Mesodermal cell (in vitro differentiated cells): ENCODE measurements at regions not wholly inside any gene's neighbourhood (a gene's known extent, or its start where the extent isn't known, plus 50 kb on each side); places are given as distances from the start of the nearest gene placed in this dataset.

ENCODE experiments used
- H3K27ac ChIP-seq: 2 replicates; pipeline ENCODE4 v1.7.0; 2013; ENCODE audit warnings: mild to moderate bottlenecking, low read depth, low read length, moderate library complexity; ENCODE audit not compliant: severe bottlenecking
- H3K36me3 ChIP-seq: 2 replicates; pipeline ENCODE4 v1.7.1; 2013; ENCODE audit warnings: mild to moderate bottlenecking, low read length, moderate library complexity; ENCODE audit not compliant: control insufficient read depth, insufficient read depth
- H3K4me1 ChIP-seq: one replicate; pipeline ENCODE4 v1.7.1; 2013; ENCODE audit warnings: mild to moderate bottlenecking, low read length; ENCODE audit not compliant: insufficient read depth, control insufficient read depth, poor library complexity, severe bottlenecking
- H3K4me3 ChIP-seq: 2 replicates; pipeline ENCODE4 v1.7.0; 2013; ENCODE audit warnings: low read length, control low read depth, mild to moderate bottlenecking; ENCODE audit not compliant: insufficient read depth, poor library complexity, severe bottlenecking; ENCODE audit errors: extremely low read depth
- H3K9me3 ChIP-seq: 2 replicates; pipeline ENCODE4 v1.7.1; 2013; ENCODE audit warnings: mild to moderate bottlenecking, low read length, moderate library complexity; ENCODE audit not compliant: control insufficient read depth
- WGBS, 2 experiments: methylation state at CpG; one replicate each; pipeline ENCODE4 v1.1.5; 2013; ENCODE audit warnings: missing lambda C conversion rate in 2 of 2; ENCODE audit not compliant: insufficient coverage in 2 of 2; 5-methylcytosine and 5-hydroxymethylcytosine counted together

DNA sequence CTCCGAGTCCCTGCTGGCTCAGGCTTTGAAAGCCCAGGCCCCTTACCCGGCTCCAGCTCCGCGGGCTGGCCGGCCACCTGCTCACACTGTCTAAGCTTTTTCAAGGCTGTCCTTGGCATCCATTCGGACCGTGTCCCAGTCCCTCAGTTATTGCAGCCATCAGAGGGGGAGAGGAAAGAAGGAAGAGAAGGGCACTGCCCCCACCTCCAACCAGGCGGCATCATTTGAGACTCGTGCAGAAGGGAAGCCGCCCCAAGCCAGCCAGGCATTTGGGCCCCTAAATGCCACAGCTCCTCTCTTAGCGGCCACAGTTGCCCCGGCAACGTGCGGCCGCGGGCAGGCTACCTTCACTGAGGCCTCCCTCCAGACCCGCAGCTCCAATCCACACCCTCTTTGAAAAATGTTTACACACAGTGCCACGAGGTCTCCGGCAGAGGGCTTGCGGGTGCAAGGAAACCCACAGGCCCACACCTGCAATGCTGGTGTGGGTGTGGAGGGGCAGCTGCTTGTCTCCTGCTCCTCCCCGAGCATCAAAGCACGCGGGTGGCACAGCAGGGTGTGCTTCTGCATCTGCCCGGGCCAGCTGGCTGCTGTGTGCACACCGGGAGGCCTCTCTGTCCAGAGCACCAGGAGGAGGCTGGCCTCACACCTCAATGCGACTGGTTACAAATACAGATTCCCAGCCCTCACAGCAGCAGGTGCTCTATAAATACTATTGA, 124.4 kb downstream of the CTTN start:
- H3K27ac ChIP-seq, result no peak overlapping the region

DNA sequence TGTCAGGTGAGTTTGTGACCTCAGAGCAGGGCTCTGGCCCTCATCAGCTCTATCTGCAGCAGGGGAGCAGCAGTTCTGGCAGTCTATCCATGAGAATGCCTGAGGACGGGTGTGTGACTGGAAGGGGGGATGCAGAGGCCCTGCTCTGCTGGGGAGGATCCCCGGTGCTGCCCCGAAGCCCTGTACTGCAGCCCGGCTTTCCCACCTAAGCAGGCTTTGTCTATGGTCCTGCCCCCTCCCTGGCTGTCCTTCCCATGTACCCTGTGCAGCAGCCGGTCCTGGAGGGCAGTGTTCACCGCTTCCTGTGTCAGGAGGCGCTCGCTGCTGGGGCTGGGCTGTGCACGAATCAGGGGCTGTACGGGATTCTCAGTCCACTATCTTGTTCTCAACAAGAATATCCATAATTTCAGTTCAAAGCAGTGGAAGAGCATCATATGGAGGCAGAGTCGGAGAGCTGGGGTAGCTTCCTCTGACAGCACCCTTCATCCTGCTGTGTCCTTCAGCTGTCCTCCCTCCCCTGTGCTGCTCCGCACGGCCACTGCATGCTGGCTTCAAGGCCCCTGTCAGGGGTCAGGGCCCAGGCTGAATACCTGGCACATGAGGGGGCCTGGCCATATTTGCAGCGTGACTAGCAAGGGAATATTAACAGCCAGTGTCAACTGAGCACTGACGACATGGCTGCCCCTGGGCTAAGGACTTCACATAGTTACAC, 125.2 kb downstream of the CTTN start:
- WGBS, 2 experiments, result 73 to 83% methylated on average over 14 of the region's 15 CpGs
- H3K4me3 ChIP-seq, result no peak overlapping the region
- H3K36me3 ChIP-seq, result no peaks in the 10 kb centered on the region
- no peaks in the 10 kb centered on the region for H3K9me3 ChIP-seq
- no peak overlapping the region for H3K27ac ChIP-seq
- H3K4me1 ChIP-seq, result peaks cover 35% of the 10 kb centered on the region

More for the DNA sequence above, 124.4 kb downstream of the CTTN start:
- 52 to 57% methylated on average over 17 to 19 of the region's 26 CpGs for WGBS, 2 experiments
- Histone ChIP-seq H3K9me3 (no peaks in the 10 kb centered on the region), H3K36me3 (no peaks in the 10 kb centered on the region), H3K4me3 (no peak overlapping the region), H3K4me1 (peaks cover 35% of the 10 kb centered on the region)

DNA sequence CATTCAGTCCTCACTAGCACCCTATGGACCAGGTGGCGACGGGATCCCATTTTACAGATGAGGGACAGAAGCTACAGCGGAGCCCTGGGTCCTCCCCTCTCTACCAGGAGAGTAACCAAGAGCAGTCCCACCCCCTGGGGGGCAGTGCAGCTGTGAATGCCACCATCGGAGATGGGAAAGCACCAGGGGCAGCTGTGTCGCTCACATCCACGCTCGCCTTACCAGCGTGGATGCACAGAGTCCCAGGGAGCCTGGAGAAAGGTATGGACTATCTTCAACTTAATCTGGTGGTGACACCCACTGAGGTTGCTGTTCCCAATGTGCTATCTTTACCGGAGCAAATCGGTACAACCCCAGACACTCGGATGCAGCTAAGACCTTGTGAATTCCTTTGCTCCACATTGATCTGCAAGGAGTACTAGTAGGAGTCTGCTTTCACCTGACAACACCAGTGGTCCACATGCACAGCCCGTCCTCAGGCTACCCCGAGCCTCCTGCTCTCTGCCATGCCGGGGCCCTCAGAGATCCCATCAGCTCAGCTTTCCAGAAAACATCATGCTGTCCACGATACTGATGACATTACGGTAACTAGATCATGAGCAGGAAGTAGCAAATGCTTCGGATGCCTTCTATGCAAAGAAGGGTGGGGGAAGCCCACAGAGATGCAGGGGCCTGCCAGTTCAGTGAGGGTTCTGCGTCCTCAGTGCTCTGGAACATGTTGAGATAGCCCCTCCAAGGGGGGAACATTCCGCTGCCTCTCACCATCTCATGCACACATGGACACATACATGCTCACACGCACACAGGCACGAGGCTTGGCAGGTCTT, 126.0 kb downstream of the CTTN start:
- 58 to 63% methylated on average over 15 to 19 of the region's 21 CpGs for WGBS, 2 experiments

DNA sequence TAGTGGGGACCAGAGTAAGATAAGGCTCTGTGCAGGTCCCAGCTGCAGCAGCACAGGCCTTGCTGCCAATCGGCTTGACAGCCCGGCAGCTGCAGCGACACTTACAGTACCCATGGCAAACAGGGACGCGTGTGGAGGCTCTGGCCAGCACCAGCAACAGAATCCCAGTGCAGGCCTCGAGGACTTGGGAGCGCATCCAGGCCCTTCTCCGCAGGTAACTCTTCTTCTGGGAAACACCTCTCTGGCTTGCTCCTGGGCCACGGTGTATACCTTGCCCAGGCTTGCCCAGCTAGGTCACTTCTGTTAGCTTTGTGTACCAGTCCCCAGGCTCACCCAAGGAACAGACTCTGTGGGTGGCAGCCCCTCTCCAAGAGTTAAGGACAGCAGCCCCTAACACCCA, 126.7 kb downstream of the CTTN start:
- H3K27ac ChIP-seq, result no peak overlapping the region
- peaks cover 35% of the 10 kb centered on the region for H3K4me1 ChIP-seq
- H3K9me3 ChIP-seq, result peaks cover 3% of the 10 kb centered on the region
- WGBS, 2 experiments, result 83 to 91% methylated on average over 8 to 9 of the region's 9 CpGs
- no peak overlapping the region for H3K4me3 ChIP-seq
- H3K36me3 ChIP-seq, result no peaks in the 10 kb centered on the region

More for the DNA sequence above, 126.0 kb downstream of the CTTN start:
- Histone ChIP-seq H3K4me3 (no peak overlapping the region), H3K9me3 (no peaks in the 10 kb centered on the region), H3K36me3 (no peaks in the 10 kb centered on the region), H3K27ac (no peak overlapping the region), H3K4me1 (peaks cover 35% of the 10 kb centered on the region)

DNA sequence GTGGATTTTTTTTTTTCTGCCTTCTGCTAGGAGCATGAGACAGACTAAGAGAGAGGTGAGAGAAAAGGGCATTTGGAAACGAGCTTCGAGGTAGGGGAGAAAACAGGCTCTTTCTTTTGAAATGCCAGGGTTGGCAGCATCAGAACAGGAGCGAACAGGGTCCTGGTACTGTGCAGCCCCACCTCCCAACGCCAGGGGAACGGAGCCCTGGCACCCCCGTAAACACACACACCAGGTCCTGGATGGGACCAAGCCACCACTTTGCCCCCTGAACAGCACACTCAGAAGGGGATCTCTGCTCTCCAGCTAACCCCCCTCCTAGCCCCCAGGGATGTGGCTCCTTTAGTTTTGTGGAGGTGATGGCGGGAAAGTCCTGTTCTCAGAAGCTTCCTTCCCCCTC, 127.1 kb downstream of the CTTN start:
- no peak overlapping the region for H3K4me3 ChIP-seq
- peaks cover 35% of the 10 kb centered on the region for H3K4me1 ChIP-seq
- WGBS, 2 experiments, result 81 to 96% methylated on average over 6 of the region's 7 CpGs
- H3K36me3 ChIP-seq, result no peaks in the 10 kb centered on the region
- no peak overlapping the region for H3K27ac ChIP-seq
- H3K9me3 ChIP-seq, result peaks cover 3% of the 10 kb centered on the region

DNA sequence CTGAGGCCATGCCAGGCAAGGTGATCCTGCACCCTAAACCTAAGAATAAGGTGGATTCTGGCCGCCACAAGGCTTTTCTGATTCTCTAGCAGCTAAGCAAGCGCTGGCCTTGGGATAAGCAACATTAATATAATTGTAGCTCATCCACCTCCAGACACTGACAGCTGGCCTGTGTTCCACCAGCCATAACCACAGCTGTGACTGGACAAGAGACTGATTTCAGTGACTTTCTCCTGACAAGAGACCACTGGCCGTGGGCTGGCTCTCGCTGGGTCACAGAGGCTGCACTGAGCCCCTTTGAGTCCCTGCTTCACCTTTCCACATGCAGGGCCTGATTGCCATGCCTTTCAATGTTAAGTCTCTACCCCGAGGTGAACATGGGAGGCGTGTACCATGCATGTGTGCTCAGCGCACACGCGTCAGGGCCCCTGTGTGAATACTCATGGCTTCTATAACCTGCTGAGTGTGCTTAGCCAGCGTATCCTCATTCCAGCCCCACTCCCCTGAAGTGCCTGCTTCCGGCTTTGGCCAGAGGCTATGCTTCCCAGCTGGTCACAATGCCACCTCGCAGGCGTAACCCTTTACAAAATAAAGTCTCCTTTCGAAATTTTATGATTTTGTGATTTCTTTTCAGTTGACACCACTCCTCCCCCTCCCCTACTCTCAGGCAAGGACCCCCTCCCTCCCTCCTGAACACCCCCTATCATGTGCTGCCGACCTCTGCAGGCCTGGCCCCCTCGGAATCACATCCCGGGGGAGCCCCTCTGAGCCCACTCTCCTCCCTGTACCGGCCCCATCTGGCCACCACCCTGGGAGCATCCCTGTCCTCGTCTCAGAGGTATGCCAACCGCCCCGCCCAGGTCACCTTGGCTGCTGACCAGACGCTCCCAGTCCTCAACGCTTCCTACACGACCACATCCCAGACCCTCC, 128.1 kb downstream of the CTTN start:
- H3K36me3 ChIP-seq, result no peaks in the 10 kb centered on the region
- peaks cover 35% of the 10 kb centered on the region for H3K4me1 ChIP-seq
- H3K27ac ChIP-seq, result no peak overlapping the region

DNA sequence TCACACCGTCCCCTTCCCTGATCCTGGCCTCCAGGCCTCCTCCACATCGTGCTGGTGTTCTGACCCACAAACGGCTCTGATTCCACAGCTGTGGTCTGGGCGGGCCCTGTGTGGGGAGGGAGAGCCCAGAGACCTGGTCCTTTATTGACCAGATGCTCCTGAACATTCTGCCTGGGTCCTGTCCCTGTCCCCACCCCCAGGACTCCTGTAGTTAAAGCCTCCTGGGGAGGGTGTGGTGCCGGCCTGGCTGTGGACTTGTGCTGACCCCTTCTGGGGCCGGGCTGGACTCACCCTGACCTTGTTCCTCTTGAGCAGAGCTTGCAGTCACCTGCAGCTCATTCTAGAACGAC, 128.7 kb downstream of the CTTN start:
- H3K36me3 ChIP-seq, result no peaks in the 10 kb centered on the region
- WGBS, 2 experiments, result 80 to 81% methylated on average over 5 to 6 of the region's 7 CpGs
- H3K9me3 ChIP-seq, result peaks cover 3% of the 10 kb centered on the region
- H3K4me1 ChIP-seq, result peaks cover 38% of the 10 kb centered on the region
- no peak overlapping the region for H3K27ac ChIP-seq
- no peak overlapping the region for H3K4me3 ChIP-seq

More for the DNA sequence above, 128.1 kb downstream of the CTTN start:
- H3K4me3 ChIP-seq, result no peak overlapping the region
- WGBS, 2 experiments, result 87 to 89% methylated on average over 18 to 21 of the region's 24 CpGs
- H3K9me3 ChIP-seq, result peaks cover 3% of the 10 kb centered on the region

DNA sequence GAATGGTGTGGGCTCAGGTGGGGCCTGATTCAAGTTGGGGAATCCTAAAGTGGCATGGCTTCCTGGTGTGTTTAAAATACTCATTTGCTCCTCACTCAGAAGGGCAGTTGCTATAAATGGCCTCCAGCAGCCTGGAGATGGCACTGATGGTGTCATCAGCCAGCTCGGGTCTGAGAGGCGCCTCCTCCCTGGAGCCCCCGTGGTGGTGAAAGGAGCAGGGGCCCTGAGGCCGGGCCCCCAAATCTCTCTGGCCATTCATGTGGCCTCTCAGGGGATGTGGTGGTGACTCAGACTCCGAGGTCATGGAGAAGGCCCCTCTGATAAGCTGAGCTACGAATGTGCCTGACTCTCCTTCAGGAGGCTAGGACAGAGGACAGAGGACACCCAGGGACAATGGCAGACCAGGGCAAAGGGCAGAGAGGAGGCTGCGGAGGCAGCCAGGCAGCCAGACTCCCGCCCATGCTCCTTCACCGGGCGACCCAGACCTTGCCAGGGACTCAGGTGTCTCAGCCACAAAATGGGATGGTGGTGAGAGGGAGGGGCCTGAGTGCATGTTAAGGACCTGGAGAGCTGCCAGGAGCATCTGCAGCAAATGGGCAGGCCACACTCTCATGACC, 129.2 kb downstream of the CTTN start:
- H3K9me3 ChIP-seq, result peaks cover 3% of the 10 kb centered on the region
- H3K4me3 ChIP-seq, result no peak overlapping the region
- 83 to 90% methylated on average over 9 to 10 of the region's 10 CpGs for WGBS, 2 experiments
- no peak overlapping the region for H3K27ac ChIP-seq
- H3K4me1 ChIP-seq, result peaks cover 43% of the 10 kb centered on the region
- no peaks in the 10 kb centered on the region for H3K36me3 ChIP-seq

DNA sequence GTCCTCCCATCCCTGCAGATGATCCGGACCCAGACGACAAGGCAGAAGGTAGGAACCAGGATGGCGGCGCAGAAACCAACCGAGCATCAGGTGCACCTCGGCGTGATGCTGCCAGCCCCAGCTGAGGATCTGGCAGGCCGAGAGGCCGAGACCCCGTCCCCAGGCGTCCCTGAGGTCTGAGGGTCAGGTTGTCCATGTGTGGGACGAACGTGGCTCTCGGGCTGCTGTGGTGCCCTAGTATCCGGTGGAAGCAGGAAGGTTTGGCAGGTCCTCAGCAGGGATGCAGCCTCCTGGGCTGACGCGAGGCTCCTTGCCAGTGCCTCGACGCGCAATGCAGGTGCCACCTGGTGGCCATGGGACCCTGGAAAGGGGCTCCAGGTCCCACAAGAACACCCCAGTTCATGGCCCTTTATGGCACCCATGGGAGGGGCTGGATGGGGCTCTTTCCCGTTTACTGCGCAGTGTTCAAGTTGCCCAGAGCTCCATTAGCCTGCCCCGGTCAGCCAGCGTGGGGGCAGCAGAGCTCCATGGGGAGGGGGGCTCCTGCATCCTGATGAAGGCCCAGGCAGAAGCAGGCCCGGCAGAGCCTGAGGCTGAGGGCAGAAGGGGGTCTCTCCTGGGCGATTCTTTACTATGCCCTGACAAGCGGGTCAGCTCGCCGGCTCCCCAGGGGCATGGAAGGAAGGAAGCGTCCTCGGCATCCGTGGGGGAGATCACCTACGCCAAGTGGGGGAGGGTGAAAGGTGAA, 129.9 kb downstream of the CTTN start:
- Histone ChIP-seq H3K36me3 (no peaks in the 10 kb centered on the region), H3K27ac (no peak overlapping the region), H3K9me3 (peaks cover 3% of the 10 kb centered on the region), H3K4me3 (no peak overlapping the region), H3K4me1 (peaks cover 41% of the 10 kb centered on the region)
- 87 to 89% methylated on average over 27 to 33 of the region's 33 CpGs for WGBS, 2 experiments
